Heart left ventricle (tissue), 16 donors: ENCODE measurements at regions not wholly inside any gene's neighbourhood (a gene's known extent, or its start where the extent isn't known, plus 50 kb on each side); places are given as distances from the start of the nearest gene placed in this dataset.

Experiments
- ATAC-seq, 4 donors: fragments of 200-7000 bp; cut with Tn5 transposase; one replicate each; pipeline ENCODE4 v1.9.1; 2020 to 2022; ENCODE audit warnings: moderate library complexity in 4 of 4, mild to moderate bottlenecking in 3 of 4, moderate number of reproducible peaks in 1 of 4
- DNase-seq, 5 donors: peaks; one replicate each; pipeline ENCODE4 v3.0.0-alpha.2; 2020
- H3K27ac ChIP-seq, 12 donors: fragments of 200-600 bp; sonication (generic) in 4 of 12; one replicate each; pipeline versions ENCODE4 v1.5.0 to v1.8.0; 2016 to 2022; ENCODE audit warnings: mild to moderate bottlenecking in 2 of 12
- H3K27me3 ChIP-seq, 9 donors: fragments of 200-600 bp; sonication (generic) in 2 of 9; one replicate each; pipeline versions ENCODE4 v1.5.1 to v1.8.0; 2016 to 2022; ENCODE audit warnings: mild to moderate bottlenecking in 3 of 9
- H3K36me3 ChIP-seq, 9 donors: fragments of 200-600 bp; sonication (generic) in 2 of 9; one replicate each; pipeline versions ENCODE4 v1.5.0 to v1.8.0; 2018 to 2022; ENCODE audit warnings: mild to moderate bottlenecking in 2 of 9
- H3K4me1 ChIP-seq, 12 donors: fragments of 200-600 bp; sonication (generic) in 4 of 12; one replicate each; pipeline versions ENCODE4 v1.5.0 to v1.8.0; 2016 to 2022; ENCODE audit warnings: mild to moderate bottlenecking in 3 of 12
- H3K4me3 ChIP-seq, 12 donors: fragments of 200-600 bp; sonication (generic) in 4 of 12; one replicate each; pipeline versions ENCODE4 v1.5.0 to v1.8.0; 2017 to 2022; ENCODE audit warnings: mild to moderate bottlenecking in 9 of 12, moderate library complexity in 4 of 12
- H3K9me3 ChIP-seq, 12 donors: fragments of 200-600 bp; sonication (generic) in 4 of 12; one replicate each; pipeline versions ENCODE4 v1.5.0 to v1.8.0; 2016 to 2022; ENCODE audit warnings: mild to moderate bottlenecking in 1 of 12
- POLR2A ChIP-seq, 2 donors: fragments of 450-650 bp; IDR thresholded peaks; one replicate each; pipeline ENCODE4 v1.6.1; 2017; ENCODE audit warnings: antibody characterized with exemption in 2 of 2, mild to moderate bottlenecking in 2 of 2, moderate library complexity in 2 of 2
- WGBS, 4 donors: extraction: QIAGEN DNeasy Blood & Tissue Kit in 2 of 4; methylation state at CpG; one replicate each; pipeline versions ENCODE4 v1.1.5 to v1.1.7; 2013 to 2018; 5-methylcytosine and 5-hydroxymethylcytosine counted together
- intact Hi-C, 10 donors: fragments of 100-400 bp; cut with DNase I; formaldehyde crosslinking; loops; one replicate each; pipeline versions ENCODE4 v1.11.1 to v1.14.2; 2022
- TF ChIP-seq, protein P1 (sequence below), 12 donors: fragments of 200-600 bp; sonication (generic) in 4 of 12; IDR thresholded peaks; one replicate each; pipeline versions ENCODE4 v1.5.0 to v1.8.0; 2018 to 2022; ENCODE audit warnings: antibody characterized with exemption in 12 of 12, mild to moderate bottlenecking in 5 of 12
- donor health status: ischemic (EF 13 %, LVEDD 7.1; RV severe dilation, severe dysfunction).
- donor health status: healthy with polysubstance abuse.
- donor health status: DM: no; HTN: yes; CAD: no.
- donor health status: DM: no; HTN: no; CAD: no.
- donor health status: ischemic (EF 25% LVEDD 6.9; RV normal size, moderate dysfunction).
- donor health status: ischemic (EF 25% LVEDD 5.7; RV mildly dilated, moderate dysfunction).
- donor health status: healthy.
- donor health status: DM: yes; HTN: yes; CAD: no.
- donor health status: ischemic (EF 35%, LVEDD 5.7; RV mildly dilated, moderate dysfunction).
- donor health status: nonischemic (EF 11% LVEDD 7.7; RV severe dilation, severe dysfunction).
- donor health status: DM: yes; HTN: yes; CAD: no.
- donor health status: PGD.
- donor health status: ischemic (EF 29% LVEDD 5.4; RV normal size, mild dysfunction).
- donor health status: nonischemic (EF 23%, LVEDD 6.1; RV moderate dilation, normal function).

- no peaks in the 10 kb centered on the region for H3K4me1 ChIP-seq
- H3K27ac ChIP-seq, result no peak overlapping the region
- ATAC-seq, result peak in 1 of 4 donors; percentile 27
- 33 to 47% (median 40%) methylated on average over 4 of the region's 4 CpGs for WGBS, 4 donors
- no peak for DNase-seq
- no peak overlapping the region for H3K4me3 ChIP-seq
- intact Hi-C loops, result no loop called here
- H3K9me3 ChIP-seq, result no peaks in the 10 kb centered on the region
- TF ChIP-seq, protein P1, sequence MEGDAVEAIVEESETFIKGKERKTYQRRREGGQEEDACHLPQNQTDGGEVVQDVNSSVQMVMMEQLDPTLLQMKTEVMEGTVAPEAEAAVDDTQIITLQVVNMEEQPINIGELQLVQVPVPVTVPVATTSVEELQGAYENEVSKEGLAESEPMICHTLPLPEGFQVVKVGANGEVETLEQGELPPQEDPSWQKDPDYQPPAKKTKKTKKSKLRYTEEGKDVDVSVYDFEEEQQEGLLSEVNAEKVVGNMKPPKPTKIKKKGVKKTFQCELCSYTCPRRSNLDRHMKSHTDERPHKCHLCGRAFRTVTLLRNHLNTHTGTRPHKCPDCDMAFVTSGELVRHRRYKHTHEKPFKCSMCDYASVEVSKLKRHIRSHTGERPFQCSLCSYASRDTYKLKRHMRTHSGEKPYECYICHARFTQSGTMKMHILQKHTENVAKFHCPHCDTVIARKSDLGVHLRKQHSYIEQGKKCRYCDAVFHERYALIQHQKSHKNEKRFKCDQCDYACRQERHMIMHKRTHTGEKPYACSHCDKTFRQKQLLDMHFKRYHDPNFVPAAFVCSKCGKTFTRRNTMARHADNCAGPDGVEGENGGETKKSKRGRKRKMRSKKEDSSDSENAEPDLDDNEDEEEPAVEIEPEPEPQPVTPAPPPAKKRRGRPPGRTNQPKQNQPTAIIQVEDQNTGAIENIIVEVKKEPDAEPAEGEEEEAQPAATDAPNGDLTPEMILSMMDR (IDR thresholded peaks at IDR 0.05), result no peak
- no peak for TF ChIP-seq POLR2A (IDR thresholded peaks at IDR 0.05)
- no peaks in the 10 kb centered on the region for H3K27me3 ChIP-seq
- no peaks in the 10 kb centered on the region for H3K36me3 ChIP-seq
These were observed 65.3 kb downstream of the PDE6H start for GRCh38 chr12:15038137-15038536.

DNA sequence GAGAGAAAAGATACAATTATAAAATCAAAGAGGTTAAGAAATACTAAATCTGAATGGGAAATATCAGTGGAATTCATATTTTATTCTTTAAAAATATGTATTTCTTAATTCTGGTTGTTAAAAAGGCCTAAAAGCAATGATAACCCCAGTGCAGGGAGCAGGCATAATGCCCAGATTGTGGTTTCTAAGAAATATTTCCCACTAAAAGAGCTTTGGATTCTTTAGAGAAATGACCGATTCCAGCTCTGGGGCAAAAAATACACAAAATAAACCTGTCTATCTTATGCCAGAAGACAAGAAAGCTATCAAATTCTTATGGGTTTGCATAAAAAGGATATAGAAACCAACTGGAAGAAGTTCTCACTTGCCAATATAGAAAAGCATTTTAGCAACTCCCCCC is 71.6 kb downstream of the PDE6H start:
- TF ChIP-seq, protein P1 (IDR thresholded peaks at IDR 0.05), result no peak
- no peak for TF ChIP-seq POLR2A (IDR thresholded peaks at IDR 0.05)
- Histone ChIP-seq H3K9me3 (no peaks in the 10 kb centered on the region), H3K27me3 (no peaks in the 10 kb centered on the region), H3K36me3 (no peaks in the 10 kb centered on the region), H3K4me1 (peaks cover 0 to 9% (median 0%) of the 10 kb centered on the region in 12 donors), H3K27ac (peak overlapping the region in 1 of 12 donors; percentile 12), H3K4me3 (no peak overlapping the region)
- DNase-seq, result no peak
- intact Hi-C loops, result no loop called here
- no peak for ATAC-seq
- 51 to 80% (median 62%) methylated on average over 1 of the region's 1 CpG for WGBS, 4 donors

GRCh38 chr12:15045451-15045850 is 72.6 kb downstream of the PDE6H start:
- H3K27me3 ChIP-seq, result no peaks in the 10 kb centered on the region
- no peak overlapping the region for H3K4me3 ChIP-seq
- intact Hi-C loops, result no loop called here
- WGBS, 4 donors, result 49 to 69% (median 56%) methylated on average over 1 of the region's 1 CpG
- no peaks in the 10 kb centered on the region for H3K36me3 ChIP-seq
- H3K27ac ChIP-seq, result no peak overlapping the region
- no peak for DNase-seq
- no peak for TF ChIP-seq POLR2A (IDR thresholded peaks at IDR 0.05)
- TF ChIP-seq, protein P1 (IDR thresholded peaks at IDR 0.05), result no peak
- H3K9me3 ChIP-seq, result no peaks in the 10 kb centered on the region
- H3K4me1 ChIP-seq, result peaks cover 0 to 9% (median 0%) of the 10 kb centered on the region in 12 donors
- ATAC-seq, result no peak

DNA sequence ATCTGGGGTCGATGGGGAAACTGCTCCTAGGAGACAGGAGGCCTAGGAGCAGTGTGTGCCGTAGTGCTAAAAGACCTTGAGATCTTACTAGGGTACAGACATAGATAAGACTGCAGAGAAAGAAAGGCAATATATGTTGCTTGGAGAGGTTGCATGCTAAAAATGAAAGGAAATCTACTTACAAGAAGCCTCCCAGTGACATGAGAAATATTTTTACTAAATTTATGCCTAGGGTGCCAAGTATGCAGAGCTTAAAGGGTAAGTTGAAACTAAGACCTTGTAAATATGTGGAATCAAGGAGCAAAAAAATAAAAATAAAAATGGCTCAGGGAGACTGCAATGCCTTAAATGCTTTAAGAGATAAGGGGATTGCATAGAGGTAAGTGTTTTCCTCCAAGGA is 74.8 kb downstream of the PDE6H start:
- TF ChIP-seq, protein P1 (IDR thresholded peaks at IDR 0.05), result no peak
- no peak for TF ChIP-seq POLR2A (IDR thresholded peaks at IDR 0.05)
- H3K4me1 ChIP-seq, result peaks cover 0 to 9% (median 0%) of the 10 kb centered on the region in 12 donors
- DNase-seq (no peak), ATAC-seq (no peak)
- H3K9me3 ChIP-seq, result no peaks in the 10 kb centered on the region
- H3K27me3 ChIP-seq, result no peaks in the 10 kb centered on the region
- H3K4me3 ChIP-seq, result no peak overlapping the region
- intact Hi-C loops, result no loop called here
- 53 to 66% (median 56%) methylated on average over 2 of the region's 2 CpGs for WGBS, 4 donors
- H3K36me3 ChIP-seq, result no peaks in the 10 kb centered on the region
- H3K27ac ChIP-seq, result no peak overlapping the region
